ENCODE measurements at regions not wholly inside any gene's neighbourhood (a gene's known extent, or its start where the extent isn't known, plus 50 kb on each side); places are given as distances from the start of the nearest gene placed in this dataset.
"Not testable (repeated sequence)": the region's sequence is repeated elsewhere in the genome, so short reads cannot be mapped to it uniquely, and the experiment has no call there.

DNA sequence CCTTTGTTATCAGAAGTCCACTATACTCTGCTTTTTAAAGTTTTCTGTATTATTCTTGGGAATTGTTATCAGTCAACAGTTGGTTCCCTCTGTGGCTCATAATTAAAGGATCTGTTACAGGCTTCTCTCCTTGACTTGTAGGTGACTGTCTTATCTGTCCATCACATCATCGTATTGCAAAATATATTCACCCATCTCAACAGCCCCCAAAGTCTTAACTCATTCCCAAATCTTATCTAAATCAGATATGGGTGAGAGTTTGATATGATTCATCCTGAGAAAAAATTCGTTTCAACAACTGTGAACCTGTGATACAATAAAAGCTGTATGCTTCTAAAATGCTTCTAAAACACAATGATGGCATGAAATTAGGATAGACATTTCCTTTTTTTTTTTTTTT, 1245.6 kb upstream of the RAG2 start:
- DNase-seq (ENCODE audit: extremely low read depth, low read depth, low spot score): no peak

DNA sequence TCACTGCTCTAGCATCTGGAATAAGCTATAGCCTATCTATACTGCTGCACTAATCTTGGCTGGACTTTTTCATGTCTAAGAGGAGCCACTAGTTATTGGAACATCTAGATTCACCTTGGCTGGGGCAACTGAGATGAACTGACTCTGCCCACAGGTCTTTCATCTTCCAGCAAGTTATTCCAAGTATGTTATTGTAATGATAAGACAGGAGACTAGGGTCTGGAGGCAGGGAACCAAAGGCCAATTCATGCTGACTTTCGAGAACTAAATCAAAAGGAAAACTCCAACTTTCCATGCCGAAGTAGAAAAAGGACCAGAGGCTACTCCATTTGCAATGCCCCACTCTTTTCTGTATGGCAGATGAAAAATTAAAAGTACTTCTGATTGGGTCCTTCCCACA, 1243.0 kb upstream of the RAG2 start:
- DNase-seq (ENCODE audit: extremely low read depth, low read depth, low spot score): no peak

DNA sequence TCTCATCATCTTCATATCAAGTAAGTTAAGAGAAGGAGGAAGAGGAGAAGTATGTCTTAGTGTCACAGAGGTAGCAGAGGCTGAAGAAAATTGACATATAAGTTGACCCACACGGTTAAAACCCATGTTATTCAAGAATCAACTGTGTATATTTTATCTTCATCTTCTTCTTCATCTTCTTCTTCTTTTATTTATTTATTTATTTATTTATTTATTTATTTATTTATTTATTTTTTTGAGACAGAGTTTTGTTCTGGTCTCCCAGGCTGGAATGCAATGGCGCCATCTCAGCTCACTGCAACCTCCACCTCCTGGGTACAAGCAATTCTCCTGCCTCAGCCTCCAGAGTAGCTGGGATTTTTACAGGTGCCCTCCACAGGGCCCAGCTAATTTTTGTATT, 1242.3 kb upstream of the RAG2 start:
- not testable (repeated sequence) for DNase-seq (ENCODE audit: extremely low read depth, low read depth, low spot score)

DNA sequence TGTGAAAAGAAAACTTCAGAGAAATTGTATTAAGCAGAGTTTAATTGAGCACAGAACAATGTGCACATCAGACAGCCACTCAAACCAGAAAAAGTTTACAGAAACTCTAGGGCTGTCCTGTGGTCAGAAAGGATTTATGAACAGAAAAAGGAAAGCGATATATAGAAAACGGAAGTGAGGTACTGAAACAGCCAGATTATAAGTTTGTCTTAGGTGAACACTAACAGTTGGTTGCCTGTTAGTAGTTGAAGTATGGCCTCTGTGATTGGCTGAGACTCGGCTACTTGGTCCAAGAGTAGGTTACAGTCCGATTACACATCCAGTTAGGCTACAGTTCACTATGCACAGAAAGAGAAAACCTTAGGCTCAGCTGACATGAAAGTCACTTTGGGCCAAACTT, 1232.5 kb upstream of the RAG2 start:
- DNase-seq (ENCODE audit: extremely low read depth, low read depth, low spot score): no peak

DNA sequence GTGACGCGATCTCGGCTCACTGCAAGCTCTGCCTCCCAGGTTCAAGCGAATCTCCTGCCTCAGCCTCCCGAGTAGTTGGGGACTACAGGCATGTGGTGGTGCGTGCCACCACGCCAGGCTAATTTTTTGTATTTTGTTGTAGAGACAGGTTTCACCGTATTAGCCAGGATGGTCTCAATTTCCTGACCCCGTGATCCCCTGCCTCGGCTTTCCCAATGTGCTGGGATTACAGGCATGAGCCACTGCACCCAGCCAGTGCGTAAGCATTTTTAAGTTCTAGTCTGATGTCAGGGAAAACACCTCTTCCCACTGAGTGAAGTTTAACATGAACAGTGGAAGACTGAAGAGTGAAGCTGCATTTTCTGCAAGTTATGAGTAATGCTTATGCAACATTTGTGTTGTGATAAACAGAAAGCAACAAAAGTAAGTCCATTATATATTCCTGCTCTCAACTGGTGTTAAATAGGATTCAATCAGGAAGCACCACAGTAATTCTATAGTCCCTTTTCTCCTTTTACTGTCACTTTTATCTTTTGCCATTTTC, 1219.8 kb upstream of the RAG2 start:
- DNase-seq (ENCODE audit: extremely low read depth, low read depth, low spot score): no peak

DNA sequence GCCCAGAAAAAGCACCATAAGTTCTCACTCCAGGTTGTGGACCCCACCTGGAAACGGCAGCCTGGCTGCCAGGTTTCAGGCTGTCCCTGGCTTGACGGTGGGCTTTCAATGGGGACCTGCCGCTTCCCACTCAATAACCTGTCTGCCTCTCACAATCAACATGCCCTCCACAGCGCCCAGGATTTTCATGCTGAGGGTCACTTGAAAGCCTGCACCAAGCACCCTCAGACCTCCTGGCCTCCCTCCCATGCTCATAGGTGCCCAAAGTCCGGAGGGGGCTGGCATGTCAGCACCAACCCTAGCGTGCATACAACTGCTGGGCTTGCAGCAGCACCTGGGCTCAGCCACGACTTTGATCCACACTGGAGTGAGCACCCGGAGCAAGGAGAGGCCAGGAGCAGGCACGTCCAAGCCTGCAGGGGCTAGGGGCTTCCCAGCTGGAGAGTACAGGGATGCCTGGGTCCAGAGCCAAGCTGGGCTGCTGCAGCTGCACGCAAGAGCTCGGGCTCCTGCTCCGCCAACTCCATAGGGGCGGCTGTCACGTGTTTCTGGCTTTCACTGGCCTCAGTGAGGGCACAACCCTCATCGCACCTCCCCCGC, 1214.3 kb upstream of the RAG2 start:
- no peak for DNase-seq (ENCODE audit: extremely low read depth, low read depth, low spot score)

DNA sequence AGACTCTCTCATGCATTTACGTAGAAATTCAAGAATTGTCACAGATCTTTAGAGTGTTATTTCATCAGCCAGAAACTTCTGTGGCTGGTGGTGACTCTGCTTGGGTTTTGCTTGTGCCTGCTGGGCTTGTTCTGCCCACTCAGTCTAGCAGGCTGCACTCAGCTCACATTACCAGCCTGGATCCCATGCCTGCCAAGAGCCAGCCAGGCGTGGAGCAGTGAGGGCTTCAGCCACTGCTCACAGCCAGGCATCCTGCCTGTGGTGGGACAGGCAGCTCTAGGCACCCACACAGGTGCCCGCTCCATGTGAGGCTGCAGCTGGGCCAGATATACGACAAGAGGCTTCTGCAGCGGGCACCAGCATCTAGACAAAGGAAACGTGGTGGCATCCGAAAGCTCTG, 1213.3 kb upstream of the RAG2 start:
- DNase-seq (ENCODE audit: extremely low read depth, low read depth, low spot score): no peak

DNA sequence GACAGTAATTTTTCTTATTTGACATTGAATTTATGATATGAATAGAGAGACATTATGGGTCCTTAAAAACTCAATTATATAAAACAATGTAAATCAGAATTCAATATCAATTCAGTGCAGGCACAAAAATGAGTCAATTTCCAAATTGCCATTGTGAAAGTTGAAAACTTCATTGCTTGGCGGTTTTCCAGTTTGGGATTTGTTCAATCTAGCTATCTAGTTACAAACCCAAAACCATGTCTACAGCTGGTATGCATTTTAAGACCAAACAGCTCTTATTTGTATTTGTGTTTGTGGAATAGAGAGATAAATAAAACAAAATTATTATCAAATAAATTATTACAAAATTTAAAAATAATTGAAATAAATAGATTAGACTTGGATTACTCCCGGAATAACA, 1206.6 kb upstream of the RAG2 start:
- no peak for DNase-seq (ENCODE audit: extremely low read depth, low read depth, low spot score)

DNA sequence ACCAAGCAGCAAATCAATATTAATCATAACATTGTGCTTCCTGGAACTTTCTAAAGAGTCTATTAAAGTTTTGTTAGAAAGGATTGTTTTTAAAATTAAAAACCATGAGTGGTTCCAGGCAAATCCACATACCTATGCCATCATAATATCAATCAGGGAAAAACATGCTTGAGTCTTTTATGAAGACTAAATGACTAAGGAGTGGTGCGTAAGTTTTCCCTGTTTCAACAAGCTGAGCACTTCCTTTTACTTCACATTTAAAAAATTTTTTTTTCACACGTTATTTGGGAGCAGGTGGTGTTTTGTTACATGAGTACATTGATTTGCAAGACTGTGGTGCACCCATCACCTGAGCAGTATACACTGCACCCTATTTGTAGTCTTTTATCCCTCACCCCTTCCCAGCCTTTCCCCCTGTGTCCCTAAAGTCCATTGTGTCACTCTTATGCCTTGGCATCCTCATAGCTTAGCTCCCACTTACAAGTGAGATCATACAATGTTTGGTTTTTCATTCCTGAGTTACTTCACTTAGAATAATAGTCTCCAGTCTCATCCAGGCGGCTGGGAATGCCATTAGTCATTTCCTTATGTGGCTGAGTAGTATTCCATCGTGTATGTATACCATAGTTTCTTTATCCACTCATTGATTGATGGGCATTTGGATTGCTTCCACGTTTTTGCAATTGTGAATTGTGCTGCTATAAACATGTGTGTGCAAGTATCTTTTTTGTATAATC, 1190.3 kb upstream of the RAG2 start:
- DNase-seq (ENCODE audit: extremely low read depth, low read depth, low spot score): no peak

DNA sequence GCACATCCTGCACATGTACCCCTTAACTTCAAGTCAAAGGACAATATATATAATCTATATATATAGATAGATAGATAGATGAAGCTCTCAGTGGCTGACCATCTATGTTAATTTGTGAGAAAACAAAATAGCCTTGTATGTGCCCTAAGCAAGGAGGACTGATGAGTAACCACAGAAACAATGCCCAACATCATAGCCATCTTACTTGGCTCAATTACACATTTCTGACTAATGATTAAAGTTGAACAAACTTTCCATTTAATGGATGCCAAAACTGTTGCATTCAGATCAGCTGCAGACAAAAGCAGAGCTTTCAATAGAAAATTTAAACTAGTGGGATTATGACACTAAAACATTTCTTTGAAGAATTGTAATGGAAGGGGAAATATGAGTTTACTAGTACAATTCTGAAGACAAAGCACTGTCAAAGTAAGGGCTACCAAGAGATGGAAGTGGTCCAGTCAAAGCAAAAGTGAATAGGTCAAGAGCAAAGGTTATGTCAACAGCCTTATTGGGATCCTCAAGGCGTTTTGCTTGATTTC, 1188.2 kb upstream of the RAG2 start:
- DNase-seq (ENCODE audit: extremely low read depth, low read depth, low spot score): no peak

DNA sequence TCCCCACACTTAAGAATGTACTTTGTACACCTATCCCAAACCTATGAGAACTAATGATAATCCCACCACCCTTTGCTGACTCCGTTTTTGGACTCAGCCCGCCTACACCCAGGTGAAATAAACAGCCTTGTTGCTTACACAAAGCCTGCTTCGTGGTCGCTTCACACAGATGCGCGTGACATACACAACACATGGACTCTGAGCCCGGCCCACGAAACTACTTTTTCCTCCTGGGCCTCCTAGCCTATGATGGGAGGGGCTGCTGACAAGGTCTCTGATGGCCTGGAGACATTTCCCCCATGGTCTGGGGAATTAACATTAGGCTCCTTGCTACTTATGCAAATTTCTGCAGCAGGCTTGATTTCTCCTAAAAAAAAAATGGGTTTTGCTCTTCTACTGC, 1176.4 kb upstream of the RAG2 start:
- DNase-seq (ENCODE audit: extremely low read depth, low read depth, low spot score): no peak

DNA sequence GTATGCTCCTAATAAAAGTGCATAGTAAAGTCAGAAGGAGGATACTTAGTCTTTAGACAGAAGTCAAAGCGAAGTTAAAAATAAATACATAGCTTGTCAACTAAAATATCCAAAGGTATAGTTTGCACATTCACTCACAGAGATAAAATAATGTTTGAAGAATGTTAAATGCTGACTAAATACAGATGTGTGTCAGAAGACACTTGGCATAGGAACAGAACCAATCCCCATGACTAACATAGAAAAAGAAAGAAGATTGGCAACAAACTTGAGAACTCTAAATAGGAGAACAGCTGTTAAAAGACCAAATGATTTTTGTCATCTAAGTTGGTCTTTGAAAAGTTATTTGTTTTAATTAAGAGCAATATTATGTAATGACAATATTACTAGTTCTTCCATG, 1172.1 kb upstream of the RAG2 start:
- DNase-seq (ENCODE audit: extremely low read depth, low read depth, low spot score): no peak

DNA sequence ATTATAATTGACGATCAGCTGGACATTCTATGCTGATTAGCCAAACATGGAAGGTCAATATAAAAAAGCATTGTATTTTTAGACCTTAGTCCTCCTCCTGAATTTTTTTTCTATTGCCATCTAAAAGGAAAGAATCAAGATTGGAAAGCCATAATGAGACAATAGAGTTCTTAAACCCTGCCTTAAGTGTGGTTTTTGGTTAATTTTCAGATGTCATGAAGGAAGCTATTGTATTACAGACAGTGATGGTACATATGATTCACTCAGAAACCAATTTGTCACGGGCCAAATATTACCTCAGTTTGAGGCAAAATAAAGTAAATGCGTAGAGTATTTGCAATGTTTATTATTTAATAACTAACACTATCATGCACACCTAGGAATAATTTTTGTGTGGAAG, 1164.0 kb upstream of the RAG2 start:
- no peak for DNase-seq (ENCODE audit: extremely low read depth, low read depth, low spot score)

DNA sequence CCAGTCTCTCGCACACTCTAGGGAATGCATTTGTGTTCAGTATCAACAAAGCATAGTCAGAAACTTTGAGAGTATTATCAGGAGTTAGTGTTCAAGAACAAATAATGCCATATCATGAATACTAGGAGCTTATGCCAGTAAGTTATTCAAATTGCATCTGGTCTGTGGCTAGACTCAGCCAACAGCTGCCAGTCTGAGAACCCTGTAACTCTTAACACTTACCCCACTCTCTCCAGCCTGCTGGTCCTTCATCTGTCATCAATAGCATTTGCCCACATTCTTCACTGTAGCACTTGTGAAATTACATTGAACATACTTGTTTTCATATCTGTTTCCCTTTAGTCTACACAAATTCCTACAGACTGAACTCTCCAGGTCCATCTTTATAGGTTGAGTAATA, 1157.5 kb upstream of the RAG2 start:
- DNase-seq (ENCODE audit: extremely low read depth, low read depth, low spot score): no peak

DNA sequence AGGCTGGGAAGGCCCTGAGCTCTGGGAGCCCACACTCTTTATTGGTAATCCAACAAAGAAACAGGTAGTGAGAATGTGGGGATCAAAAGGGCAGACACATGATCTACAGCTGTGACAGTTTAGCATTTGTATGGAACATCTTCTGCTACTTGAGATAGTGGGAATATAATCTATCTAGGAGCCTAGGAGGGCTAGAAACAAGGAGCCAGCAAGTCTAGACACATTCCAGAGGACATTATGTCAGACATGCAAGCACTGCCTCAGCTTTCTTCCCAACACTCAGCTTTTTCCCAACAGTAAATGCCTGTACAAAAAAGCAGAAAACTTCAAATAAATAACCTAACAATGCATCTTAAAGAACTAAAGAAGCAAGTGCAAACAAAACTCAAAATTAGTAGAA, 1150.6 kb upstream of the RAG2 start:
- no peak for DNase-seq (ENCODE audit: extremely low read depth, low read depth, low spot score)

DNA sequence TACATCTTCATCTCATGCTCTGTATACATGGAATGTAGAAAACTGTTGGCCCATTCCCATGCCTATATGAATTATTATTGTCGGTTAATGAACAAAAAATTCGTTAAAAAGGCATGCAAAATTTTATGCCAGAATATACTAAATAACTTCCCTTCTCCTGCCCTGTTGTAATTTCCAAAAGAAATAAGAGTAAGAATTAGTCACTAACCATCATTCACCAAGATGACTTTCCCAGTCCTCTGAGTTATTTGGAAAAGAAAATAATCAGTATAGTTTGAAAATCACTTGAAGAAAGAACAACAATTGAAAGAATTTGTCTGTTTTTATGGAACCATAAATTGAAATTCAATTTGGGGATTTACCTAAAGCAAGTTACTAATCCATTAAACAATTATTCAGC, 1149.1 kb upstream of the RAG2 start:
- DNase-seq (ENCODE audit: extremely low read depth, low read depth, low spot score): no peak

DNA sequence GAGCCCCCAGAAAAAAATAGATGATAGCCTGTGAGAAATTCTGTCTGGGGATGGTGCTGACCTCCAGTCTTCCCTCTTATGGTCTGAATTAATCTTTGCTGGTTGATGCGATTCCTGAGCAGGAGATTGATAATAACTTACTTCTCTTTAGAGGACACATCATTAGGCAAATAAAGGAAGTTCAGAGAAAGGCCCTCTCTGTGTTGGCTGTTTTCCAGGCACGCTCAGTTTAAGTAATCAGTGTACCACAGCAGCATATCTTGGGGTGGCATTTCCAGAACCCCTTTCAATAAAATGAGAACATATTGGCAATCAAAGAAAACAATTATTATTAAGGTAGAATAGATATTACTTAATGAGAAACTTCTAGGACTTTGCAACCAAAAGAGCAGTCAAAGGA, 1129.3 kb upstream of the RAG2 start:
- no peak for DNase-seq (ENCODE audit: extremely low read depth, low read depth, low spot score)

DNA sequence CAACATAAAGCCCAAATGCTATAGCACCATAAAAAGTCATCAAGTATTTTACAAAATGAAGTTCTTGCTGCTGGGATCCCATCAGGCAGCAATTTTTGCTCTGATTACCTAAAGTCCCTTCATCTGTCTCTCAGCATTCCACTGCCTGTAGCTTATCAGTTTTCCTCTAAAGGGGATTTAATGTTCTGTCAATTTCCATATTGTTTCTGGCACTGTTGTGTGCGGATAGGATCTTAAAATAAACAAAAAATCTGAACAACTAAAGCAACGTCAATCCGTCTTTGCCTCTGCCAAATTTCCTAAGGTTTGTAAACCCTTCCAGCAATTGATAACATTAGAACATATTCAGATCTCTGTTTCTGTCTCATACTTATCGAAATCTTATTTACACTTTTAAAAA, 1126.3 kb upstream of the RAG2 start:
- no peak for DNase-seq (ENCODE audit: extremely low read depth, low read depth, low spot score)

DNA sequence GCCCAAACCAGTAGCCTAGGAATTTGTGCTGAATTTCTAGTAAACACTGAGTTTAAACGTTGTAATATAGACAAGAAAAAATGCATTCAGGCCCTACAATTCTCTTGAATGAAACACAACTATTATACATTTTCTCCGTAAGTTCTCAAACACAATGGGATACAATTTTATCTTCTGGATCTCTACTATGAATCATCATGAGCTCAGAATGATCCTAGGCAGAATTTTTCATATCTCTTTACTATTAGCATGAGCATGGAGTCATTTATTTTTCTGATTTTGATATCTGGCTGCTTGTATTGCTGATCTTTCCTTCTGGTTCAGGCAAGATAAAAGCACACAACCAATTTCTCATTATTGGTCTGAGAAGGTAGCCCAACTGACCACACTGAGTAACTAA, 1123.4 kb upstream of the RAG2 start:
- DNase-seq (ENCODE audit: extremely low read depth, low read depth, low spot score): no peak

DNA sequence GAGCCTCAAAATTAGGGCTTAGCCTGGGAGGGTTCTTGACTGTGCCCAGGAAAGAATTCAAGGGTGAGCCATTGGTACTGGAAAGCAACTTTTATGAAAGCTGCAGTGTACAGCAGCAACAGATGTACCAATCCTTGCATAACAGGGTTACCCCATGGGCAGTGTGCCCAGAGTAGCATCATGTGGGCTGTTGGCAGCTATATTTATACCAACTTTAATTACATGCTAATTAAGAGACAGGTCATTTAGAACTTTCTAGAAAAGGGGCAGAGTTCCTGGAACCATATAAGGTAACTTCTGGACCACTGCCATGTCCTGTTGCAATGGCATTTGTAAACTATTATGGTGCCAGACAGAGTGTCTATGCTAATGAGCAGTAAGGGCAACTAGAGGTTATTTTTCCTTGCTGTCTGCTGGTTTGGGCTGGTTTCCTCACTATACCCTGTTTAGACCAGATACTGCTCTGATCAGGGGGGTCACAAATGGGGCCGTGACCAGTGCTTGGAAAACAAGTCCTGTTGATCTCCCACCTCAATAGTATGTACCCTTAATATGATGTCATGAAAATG, 1120.5 kb upstream of the RAG2 start:
- DNase-seq (ENCODE audit: extremely low read depth, low read depth, low spot score): no peak

DNA sequence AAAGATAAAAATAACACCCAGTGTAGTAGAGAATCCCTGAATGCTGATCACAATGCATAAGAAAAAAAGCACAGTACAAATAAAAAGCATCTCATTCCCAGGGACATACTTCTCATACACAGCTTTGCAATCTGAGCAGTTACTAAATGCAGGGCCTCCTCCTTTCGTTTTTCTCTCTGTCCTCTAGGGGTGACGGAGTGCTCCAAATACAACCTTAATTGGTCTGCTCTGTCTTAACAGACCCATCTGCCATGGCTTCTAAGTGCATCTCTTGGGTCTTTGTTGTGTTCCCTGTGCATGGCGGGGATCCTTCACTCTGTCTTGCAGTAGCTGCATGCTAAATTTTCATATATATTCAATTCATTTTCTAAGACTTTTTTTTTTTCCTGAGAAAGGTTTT, 1114.2 kb upstream of the RAG2 start:
- no peak for DNase-seq (ENCODE audit: extremely low read depth, low read depth, low spot score)

DNA sequence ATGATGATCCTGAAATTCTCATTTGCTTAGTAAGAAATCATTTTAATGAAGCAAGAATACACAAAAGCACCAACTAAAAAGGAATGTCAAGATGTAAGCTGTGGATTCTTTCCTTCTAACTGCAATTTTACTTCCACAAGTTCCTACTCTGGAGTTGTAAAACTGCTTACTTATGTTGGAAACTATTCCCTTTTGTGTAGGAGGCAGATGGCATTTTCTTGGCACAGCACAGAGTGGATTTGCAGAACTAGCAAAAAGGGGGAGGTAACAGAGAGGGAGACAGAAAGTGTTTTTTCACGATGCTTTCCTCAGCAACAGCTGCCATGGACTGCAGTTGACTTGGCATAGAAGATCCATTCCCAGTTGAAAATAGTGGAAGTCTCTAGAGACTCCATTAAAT, 1112.0 kb upstream of the RAG2 start:
- no peak for DNase-seq (ENCODE audit: extremely low read depth, low read depth, low spot score)

Data from glomerular endothelial cell (primary cell).